Caco-2 (cell line): ENCODE measurements at regions not wholly inside any gene's neighbourhood (a gene's known extent, or its start where the extent isn't known, plus 50 kb on each side); places are given as distances from the start of the nearest gene placed in this dataset.
A peak's percentile ranks its signal among the peaks of the same experiment; 100 is the strongest.
"Not testable (repeated sequence)": the region's sequence is repeated elsewhere in the genome, so short reads cannot be mapped to it uniquely, and the experiment has no call there.

Experiments
- BruUV-seq: library from RNA; stranded (reverse); fragments of 400-500 nt; replicated peaks from 2 replicates; lab custom pipeline; 2021; lab: Mats Ljungman, UMichigan
- CTCF ChIA-PET: fragments of 300-600 bp; sonication (Branson Sonifier 250); formaldehyde crosslinking; loops from one replicate; lab custom pipeline; 2022; ENCODE audit warnings: antibody characterized with exemption; lab: Charles Lee
- POLR2A ChIA-PET: fragments of 300-600 bp; sonication (Branson Sonifier 250); formaldehyde crosslinking; loops from one replicate; lab custom pipeline; 2022; ENCODE audit warnings: antibody characterized with exemption; lab: Charles Lee
- DNase-seq, 2 experiments: peaks; one replicate each; pipeline versions ENCODE4 v3.0.0 to v3.0.0-alpha.2; 2020 to 2022
- H3K27me3 ChIP-seq: replicated peaks from 2 replicates; pipeline ENCODE4 v1.6.0; 2011; ENCODE audit warnings: low read length; ENCODE audit not compliant: control insufficient read depth, insufficient read depth
- H3K36me3 ChIP-seq: 2 replicates; pipeline ENCODE4 v1.5.1; 2011; ENCODE audit warnings: low read length; ENCODE audit not compliant: control insufficient read depth, insufficient read depth
- H3K4me1 ChIP-seq: fragments of 250-450 bp; sonication (Bioruptor Pico); 2 replicates; pipeline ENCODE4 v1.5.1; 2020; ENCODE audit warnings: mild to moderate bottlenecking
- H3K4me3 ChIP-seq: 2 replicates; pipeline ENCODE4 v1.5.1; 2011; ENCODE audit warnings: low read depth, mild to moderate bottlenecking, control low read depth, low read length
- H3K9me3 ChIP-seq: fragments of 250-450 bp; sonication (Bioruptor Pico); 2 replicates; pipeline ENCODE4 v1.5.1; 2020; ENCODE audit warnings: mild to moderate bottlenecking, moderate library complexity
- H3K27ac Mint-ChIP-seq: one replicate; pipeline ENCODE4 v1.8.0; 2022; ENCODE audit warnings: mixed read lengths; ENCODE audit not compliant: unreplicated experiment
- H3K27me3 Mint-ChIP-seq: one replicate; pipeline ENCODE4 v1.8.0; 2022; ENCODE audit warnings: mixed read lengths; ENCODE audit not compliant: insufficient read depth, unreplicated experiment
- H3K36me3 Mint-ChIP-seq: one replicate; pipeline ENCODE4 v1.8.0; 2022; ENCODE audit warnings: mild to moderate bottlenecking, mixed read lengths; ENCODE audit not compliant: insufficient read depth, unreplicated experiment
- H3K4me1 Mint-ChIP-seq: one replicate; pipeline ENCODE4 v1.8.0; 2022; ENCODE audit warnings: low read depth, mixed read lengths; ENCODE audit not compliant: unreplicated experiment
- H3K4me3 Mint-ChIP-seq: one replicate; pipeline ENCODE4 v1.8.0; 2022; ENCODE audit warnings: mild to moderate bottlenecking, moderate library complexity, mixed read lengths; ENCODE audit not compliant: unreplicated experiment
- H3K9me3 Mint-ChIP-seq: one replicate; pipeline ENCODE4 v1.8.0; 2022; ENCODE audit warnings: mixed read lengths; ENCODE audit not compliant: unreplicated experiment
- CTCF ChIP-seq, 2 experiments: fragments of 200-600 bp in 1 of 2; IDR thresholded peaks; 1 replicate in 1 of 2; 2 replicates in 1 of 2; pipeline versions ENCODE4 v1.5.1 to v1.8.0; 2011 to 2022; ENCODE audit warnings: antibody characterized with exemption in 1 of 2, control low read depth in 1 of 2, inconsistent platforms in 1 of 2, low read depth in 1 of 2, low read length in 1 of 2, mild to moderate bottlenecking in 1 of 2, moderate library complexity in 1 of 2; ENCODE audit not compliant: insufficient read depth in 1 of 2, severe bottlenecking in 1 of 2, unreplicated experiment in 1 of 2
- intact Hi-C: fragments of 100-400 bp; cut with micrococcal nuclease; formaldehyde crosslinking; loops from one replicate; pipeline ENCODE4 v1.10.0; 2022; ENCODE audit not compliant: unreplicated experiment

DNA sequence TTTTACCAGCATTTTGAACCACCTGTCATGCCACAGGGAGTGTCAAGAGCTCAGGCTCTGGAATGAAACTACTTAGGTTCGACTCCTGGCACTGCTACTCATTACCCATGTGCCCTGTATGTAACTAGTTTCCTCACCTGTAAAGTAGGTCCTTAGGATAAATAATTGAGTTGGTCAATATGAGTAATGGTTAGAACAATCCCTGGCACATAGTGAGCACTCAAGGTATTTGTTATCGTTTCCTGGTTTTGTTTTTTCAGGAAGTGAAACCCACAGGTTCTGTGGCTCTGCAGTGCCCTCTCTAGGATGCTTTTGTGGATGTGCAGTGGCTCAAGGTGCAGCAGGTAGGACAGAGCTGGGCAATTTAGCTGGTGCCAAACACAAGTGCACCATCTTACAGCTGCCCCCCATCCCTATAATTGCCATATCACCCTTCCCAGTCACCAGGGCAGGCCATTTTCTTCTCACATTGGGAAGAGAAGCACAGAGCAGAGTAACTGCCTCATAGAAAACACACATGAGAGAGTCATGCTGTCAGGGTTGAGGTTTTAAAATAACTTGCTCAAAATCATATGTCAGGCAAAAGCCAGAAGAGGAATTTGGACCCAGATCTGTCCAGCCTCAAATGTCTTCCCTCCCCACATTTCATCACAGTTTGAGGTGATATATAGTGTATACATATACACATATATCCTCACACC, 297.5 kb downstream of the RPAP3 start:
- H3K4me3 Mint-ChIP-seq = no peak overlapping the region
- POLR2A ChIA-PET = no interaction called here
- intact Hi-C loops = loop anchor here (1.0 kb wide), 1 partner anchor 376 kb away; no protein-coding TSS in a partner anchor

DNA sequence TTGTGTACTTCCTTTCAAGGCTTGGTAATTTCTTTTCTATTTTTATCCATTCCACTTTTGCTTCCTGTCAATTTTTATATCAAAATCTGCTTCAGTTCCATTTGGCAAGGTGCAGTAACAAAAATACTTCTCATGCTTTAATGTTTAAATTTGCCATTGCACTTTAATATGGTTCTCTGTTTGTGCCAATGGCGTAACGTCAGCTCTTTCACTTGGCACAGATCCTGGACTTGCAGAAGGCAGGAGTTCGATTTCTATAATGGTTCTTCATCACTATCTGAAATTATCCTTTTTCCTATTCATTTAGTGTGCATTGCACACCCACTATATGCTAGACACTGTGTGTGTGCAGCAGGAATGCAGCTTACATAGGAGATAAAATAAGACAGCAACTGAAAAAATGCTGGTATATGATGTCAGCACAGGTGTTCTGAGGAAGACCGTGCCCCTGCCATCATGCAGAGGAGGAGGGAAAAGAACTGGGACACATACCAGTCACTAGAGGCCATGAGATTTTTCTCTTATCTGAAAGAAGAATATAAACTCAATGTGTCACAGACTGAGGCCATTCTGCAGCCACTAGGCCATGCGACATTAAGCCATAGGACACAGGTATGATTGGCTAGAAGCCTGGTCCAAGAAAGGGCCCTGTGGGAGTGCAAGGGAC, 298.2 kb downstream of the RPAP3 start:
- no peaks in the 10 kb centered on the region for H3K9me3 ChIP-seq
- no peaks in the 10 kb centered on the region for H3K27me3 Mint-ChIP-seq
- no peaks in the 10 kb centered on the region for H3K36me3 Mint-ChIP-seq
- no peak overlapping the region for H3K4me3 ChIP-seq
- intact Hi-C loops = loop anchor here (1.0 kb wide), 1 partner anchor 375 kb away; no protein-coding TSS in a partner anchor
- H3K4me1 ChIP-seq = 0 out of 2 replicates have a peak, but pooled peaks cover 3% of the 10 kb centered on the region
- no peak for DNase-seq
- POLR2A ChIA-PET = no interaction called here
- H3K4me1 Mint-ChIP-seq = no peaks in the 10 kb centered on the region
- CTCF ChIA-PET = interaction anchor here (1.3 kb wide), 1 partner anchor 375 kb away, joined by 10 read pairs; no protein-coding TSS in a partner anchor
- no peak for TF ChIP-seq CTCF (IDR thresholded peaks at IDR 0.05; ENCODE audit: insufficient read depth in 1 of 2, low read depth in 1 of 2, low read length in 1 of 2, severe bottlenecking in 1 of 2, unreplicated experiment in 1 of 2)
- peaks cover 10% of the 10 kb centered on the region for H3K9me3 Mint-ChIP-seq
- H3K27me3 ChIP-seq = no peaks in the 10 kb centered on the region
- H3K4me3 Mint-ChIP-seq = no peak overlapping the region
- H3K27ac Mint-ChIP-seq = no peak overlapping the region
- H3K36me3 ChIP-seq = no peaks in the 10 kb centered on the region
- no TSS peak for BruUV-seq

More for the DNA sequence above, 297.5 kb downstream of the RPAP3 start:
- Histone ChIP-seq H3K36me3 (no peaks in the 10 kb centered on the region), H3K4me3 (no peak overlapping the region), H3K9me3 (no peaks in the 10 kb centered on the region), H3K4me1 (0 out of 2 replicates have a peak, but pooled peaks cover 3% of the 10 kb centered on the region), H3K27me3 (no peaks in the 10 kb centered on the region)
- no TSS peak for BruUV-seq
- H3K4me1 Mint-ChIP-seq = no peaks in the 10 kb centered on the region
- TF ChIP-seq CTCF (IDR thresholded peaks at IDR 0.05; ENCODE audit: insufficient read depth in 1 of 2, low read depth in 1 of 2, low read length in 1 of 2, severe bottlenecking in 1 of 2, unreplicated experiment in 1 of 2) = peak; percentile 48 to 54
- no peaks in the 10 kb centered on the region for H3K36me3 Mint-ChIP-seq
- H3K27me3 Mint-ChIP-seq = no peaks in the 10 kb centered on the region
- peak; percentile 27 to 53 for DNase-seq
- no peak overlapping the region for H3K27ac Mint-ChIP-seq
- H3K9me3 Mint-ChIP-seq = peaks cover 10% of the 10 kb centered on the region
- CTCF ChIA-PET = interaction anchor here (1.3 kb wide), 1 partner anchor 376 kb away, joined by 10 read pairs; no protein-coding TSS in a partner anchor

- H3K27me3 Mint-ChIP-seq = no peaks in the 10 kb centered on the region
- TF ChIP-seq CTCF (IDR thresholded peaks at IDR 0.05; ENCODE audit: insufficient read depth in 1 of 2, low read depth in 1 of 2, low read length in 1 of 2, severe bottlenecking in 1 of 2, unreplicated experiment in 1 of 2) = no peak
- DNase-seq = no peak
- POLR2A ChIA-PET = no interaction called here
- Histone ChIP-seq H3K9me3 (no peaks in the 10 kb centered on the region), H3K27me3 (no peaks in the 10 kb centered on the region), H3K4me1 (0 out of 2 replicates have a peak, but pooled peaks cover 3% of the 10 kb centered on the region), H3K36me3 (no peaks in the 10 kb centered on the region), H3K4me3 (no peak overlapping the region)
- no peak overlapping the region for H3K4me3 Mint-ChIP-seq
- H3K36me3 Mint-ChIP-seq = no peaks in the 10 kb centered on the region
- peaks cover 18% of the 10 kb centered on the region for H3K9me3 Mint-ChIP-seq
- BruUV-seq = no TSS peak
- no peak overlapping the region for H3K27ac Mint-ChIP-seq
- CTCF ChIA-PET = no interaction called here
- intact Hi-C loops = no loop called here
- H3K4me1 Mint-ChIP-seq = no peaks in the 10 kb centered on the region
These were observed 302.1 kb downstream of the RPAP3 start for GRCh38 chr12:47403681-47404080.

- CTCF ChIA-PET, H3K36me3 ChIP-seq, intact Hi-C loops, H3K4me1 ChIP-seq, DNase-seq, H3K27me3 ChIP-seq, H3K4me1 Mint-ChIP-seq, H3K27me3 Mint-ChIP-seq, H3K4me3 Mint-ChIP-seq, H3K27ac Mint-ChIP-seq, H3K4me3 ChIP-seq, H3K36me3 Mint-ChIP-seq, BruUV-seq, POLR2A ChIA-PET: not testable (repeated sequence)
- peaks cover 17% of the 10 kb centered on the region; the same call in 1 of the 2 replicates for H3K9me3 ChIP-seq
- peaks cover 35% of the 10 kb centered on the region for H3K9me3 Mint-ChIP-seq
These were observed 304.6 kb downstream of the RPAP3 start for GRCh38 chr12:47401196-47401595.
